ENCODE measurements at regions not wholly inside any gene's neighbourhood (a gene's known extent, or its start where the extent isn't known, plus 50 kb on each side); places are given as distances from the start of the nearest gene placed in this dataset.

GRCh38 chr6:151154418-151154817 is 85.3 kb upstream of the AKAP12 start:
- Histone ChIP-seq H3K27ac (no peak overlapping the region), H3K9me3 (no peaks in the 10 kb centered on the region), H3K27me3 (no peaks in the 10 kb centered on the region), H3K36me3 (no peaks in the 10 kb centered on the region), H3K4me3 (no peak overlapping the region), H3K4me1 (no peaks in the 10 kb centered on the region)
- intact Hi-C loops (cut with DNase I), result no loop called here
- TF ChIP-seq CTCF (IDR thresholded peaks at IDR 0.05), result no peak
- ATAC-seq (peak; percentile 40), DNase-seq (peak in 2 of 4 donors; percentile 43 to 78)

- H3K36me3 ChIP-seq, result no peaks in the 10 kb centered on the region
- H3K4me1 ChIP-seq, result no peaks in the 10 kb centered on the region
- no peak overlapping the region for H3K4me3 ChIP-seq
- intact Hi-C loops (cut with DNase I), result no loop called here
- H3K9me3 ChIP-seq, result no peaks in the 10 kb centered on the region
- no peak for TF ChIP-seq CTCF (IDR thresholded peaks at IDR 0.05)
- ATAC-seq (no peak), DNase-seq (no peak)
- no peak overlapping the region for H3K27ac ChIP-seq
- no peaks in the 10 kb centered on the region for H3K27me3 ChIP-seq
Measured at GRCh38 chr6:151155095-151155494, 84.7 kb upstream of the AKAP12 start.

GRCh38 chr6:151160929-151161757 is 78.6 kb upstream of the AKAP12 start:
- DNase-seq, result peak in 2 of 4 donors; percentile 57 to 74
- Histone ChIP-seq H3K9me3 (no peaks in the 10 kb centered on the region), H3K36me3 (no peaks in the 10 kb centered on the region), H3K27me3 (no peaks in the 10 kb centered on the region), H3K4me3 (no peak overlapping the region), H3K4me1 (no peaks in the 10 kb centered on the region), H3K27ac (no peak overlapping the region)
- no peak for TF ChIP-seq CTCF (IDR thresholded peaks at IDR 0.05)
- intact Hi-C loops (cut with DNase I), result no loop called here
- ATAC-seq, result peak; percentile 94

GRCh38 chr6:151164383-151164782 is 75.4 kb upstream of the AKAP12 start:
- H3K27me3 ChIP-seq, result no peaks in the 10 kb centered on the region
- no peak for ATAC-seq
- TF ChIP-seq CTCF (IDR thresholded peaks at IDR 0.05), result no peak
- no peak for DNase-seq
- no peaks in the 10 kb centered on the region for H3K4me1 ChIP-seq
- no peak overlapping the region for H3K27ac ChIP-seq
- intact Hi-C loops (cut with DNase I), result no loop called here
- H3K9me3 ChIP-seq, result no peaks in the 10 kb centered on the region
- H3K4me3 ChIP-seq, result no peak overlapping the region
- H3K36me3 ChIP-seq, result no peaks in the 10 kb centered on the region

- intact Hi-C loops (cut with DNase I), result no loop called here
Measured at GRCh38 chr6:151166180-151166579, 73.6 kb upstream of the AKAP12 start.

More at GRCh38 chr6:151166180-151166579, 73.6 kb upstream of the AKAP12 start:
- no peak for ATAC-seq
- no peaks in the 10 kb centered on the region for H3K27me3 ChIP-seq
- TF ChIP-seq CTCF (IDR thresholded peaks at IDR 0.05), result no peak
- no peaks in the 10 kb centered on the region for H3K36me3 ChIP-seq
- no peak overlapping the region for H3K4me3 ChIP-seq
- no peak for DNase-seq
- H3K27ac ChIP-seq, result no peak overlapping the region
- H3K4me1 ChIP-seq, result no peaks in the 10 kb centered on the region
- H3K9me3 ChIP-seq, result no peaks in the 10 kb centered on the region

Data from left lung (tissue), 4 donors.